ENCODE measurements at regions not wholly inside any gene's neighbourhood (a gene's known extent, or its start where the extent isn't known, plus 50 kb on each side); places are given as distances from the start of the nearest gene placed in this dataset.
"Not testable (repeated sequence)": the region's sequence is repeated elsewhere in the genome, so short reads cannot be mapped to it uniquely, and the experiment has no call there.

GRCh38 chr5:82532075-82532474 lies 253.9 kb upstream of the RPS23 start:
- DNase-seq = not testable (repeated sequence)

DNA sequence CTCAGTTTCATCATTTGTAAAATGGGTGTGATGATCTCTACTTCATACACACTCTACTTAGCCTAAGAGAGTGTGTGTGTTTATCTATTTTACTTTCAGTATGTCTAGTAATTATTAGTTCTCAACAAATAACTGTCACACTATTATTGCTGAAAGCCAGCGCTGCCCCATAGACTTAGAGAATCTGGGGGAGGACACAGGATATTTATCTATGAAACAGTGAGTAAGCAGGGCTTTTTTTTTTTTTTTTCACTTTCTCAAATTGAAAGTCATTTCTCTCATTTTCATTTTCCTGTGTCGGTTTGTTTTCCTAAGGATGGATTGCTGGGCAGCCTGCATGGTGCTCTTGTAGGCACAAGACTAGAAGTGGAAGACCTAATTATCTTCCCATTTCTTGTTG lies 248.4 kb upstream of the RPS23 start:
- DNase-seq = no peak

GRCh38 chr5:82525626-82526025 lies 247.5 kb upstream of the RPS23 start:
- DNase-seq = no peak

DNA sequence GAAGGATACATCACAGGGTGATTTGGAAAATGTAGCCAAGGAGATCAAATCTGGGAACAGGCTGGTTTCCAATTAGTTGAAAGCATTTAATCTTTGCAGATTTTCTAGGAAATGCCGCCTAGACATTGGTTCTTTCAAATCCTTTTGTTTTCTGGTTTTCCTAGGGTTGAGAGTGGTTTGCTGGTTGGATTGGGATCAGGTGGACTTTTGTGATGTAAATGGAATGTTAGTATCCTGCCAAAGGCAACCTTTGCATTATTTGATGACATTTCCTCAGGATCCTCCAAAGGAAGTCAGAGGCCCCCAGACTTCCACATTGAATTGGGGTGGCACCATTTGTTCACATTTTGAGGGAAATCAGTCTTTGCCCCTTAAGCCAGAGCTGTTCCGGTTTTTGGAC lies 245.5 kb upstream of the RPS23 start:
- DNase-seq = no peak

DNA sequence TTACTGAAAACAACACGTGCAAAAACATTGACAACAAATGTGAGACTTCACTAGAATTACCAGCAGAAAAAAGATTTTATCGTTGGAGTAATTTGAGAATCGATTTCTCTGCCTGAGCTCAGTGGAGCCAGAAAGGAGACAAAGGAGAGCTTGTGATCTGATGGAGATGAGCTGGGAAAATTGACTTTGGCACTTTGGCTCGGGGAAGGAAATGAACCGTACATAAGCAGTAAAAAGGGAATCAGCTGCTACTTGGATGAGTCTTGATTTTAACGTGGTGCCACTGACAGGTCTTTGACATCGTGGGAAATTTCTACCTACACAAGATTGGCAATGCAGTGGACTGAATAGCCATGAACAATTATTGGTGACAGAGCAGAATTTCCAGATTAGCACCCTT lies 244.7 kb upstream of the RPS23 start:
- no peak for DNase-seq

- DNase-seq = no peak
Measured at GRCh38 chr5:82521431-82522051, 243.4 kb upstream of the RPS23 start.

DNA sequence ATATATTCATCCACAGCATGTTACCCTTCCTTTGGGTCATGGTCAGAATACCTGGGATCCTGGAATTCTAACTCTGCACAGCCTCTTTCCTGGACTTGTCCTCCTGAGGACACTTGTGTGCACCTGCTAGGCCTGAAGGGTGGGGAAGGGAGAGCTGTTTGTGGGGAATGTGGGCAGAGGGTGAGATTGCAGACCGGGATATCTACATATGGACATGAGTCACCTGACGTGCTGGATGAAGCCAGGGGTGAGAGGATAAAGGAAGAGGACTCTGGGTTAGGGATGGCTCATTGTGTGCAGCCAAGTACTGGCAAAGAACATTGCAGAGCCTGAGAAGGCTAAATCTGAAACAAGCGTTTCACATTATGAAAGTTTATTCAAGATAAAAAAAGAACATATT lies 241.4 kb upstream of the RPS23 start:
- DNase-seq = peak; percentile 24

GRCh38 chr5:82517544-82518075 lies 239.5 kb upstream of the RPS23 start:
- DNase-seq = no peak

GRCh38 chr5:82513738-82514137 lies 235.6 kb upstream of the RPS23 start:
- peak; percentile 34 for DNase-seq

- DNase-seq = peak; percentile 19
Measured at GRCh38 chr5:82512025-82512424, 233.9 kb upstream of the RPS23 start.

GRCh38 chr5:82511134-82511533 lies 233.0 kb upstream of the RPS23 start:
- no peak for DNase-seq

DNA sequence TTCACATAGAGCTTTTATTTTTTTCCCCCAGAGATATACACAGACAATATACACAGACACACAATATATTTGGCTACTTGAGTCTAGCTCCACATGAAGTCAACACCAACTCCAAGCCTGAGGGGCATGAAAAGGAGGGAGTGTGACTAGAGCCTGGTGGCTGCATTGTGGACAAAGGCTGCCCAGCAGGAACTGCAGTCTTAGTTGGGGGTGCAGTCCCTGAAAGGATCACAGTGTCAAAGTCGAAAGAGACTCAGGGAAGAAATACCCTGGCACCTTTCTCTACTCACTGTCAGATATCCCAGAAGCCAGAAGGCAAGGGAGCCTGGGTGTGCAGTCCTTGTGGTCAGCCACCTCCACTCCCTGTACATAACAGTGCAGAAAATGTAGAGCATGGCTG lies 231.6 kb upstream of the RPS23 start:
- DNase-seq = no peak

DNA sequence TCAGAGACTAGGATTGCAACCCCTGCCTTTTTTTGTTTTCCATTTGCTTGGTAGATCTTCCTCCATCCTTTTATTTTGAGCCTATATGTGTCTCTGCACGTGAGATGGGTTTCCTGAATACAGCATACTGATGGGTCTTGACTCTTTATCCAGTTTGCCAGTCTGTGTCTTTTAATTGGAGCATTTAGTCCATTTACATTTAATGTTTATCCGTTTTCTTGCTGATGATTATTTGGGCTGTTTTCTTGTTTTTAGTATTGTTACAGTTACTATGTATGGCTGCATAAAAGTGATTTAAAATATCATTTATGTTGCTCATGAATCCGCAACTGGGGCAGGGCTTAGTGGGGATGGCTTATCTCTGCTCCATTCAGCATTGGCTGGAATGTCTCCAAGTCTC lies 228.2 kb upstream of the RPS23 start:
- not testable (repeated sequence) for DNase-seq

DNA sequence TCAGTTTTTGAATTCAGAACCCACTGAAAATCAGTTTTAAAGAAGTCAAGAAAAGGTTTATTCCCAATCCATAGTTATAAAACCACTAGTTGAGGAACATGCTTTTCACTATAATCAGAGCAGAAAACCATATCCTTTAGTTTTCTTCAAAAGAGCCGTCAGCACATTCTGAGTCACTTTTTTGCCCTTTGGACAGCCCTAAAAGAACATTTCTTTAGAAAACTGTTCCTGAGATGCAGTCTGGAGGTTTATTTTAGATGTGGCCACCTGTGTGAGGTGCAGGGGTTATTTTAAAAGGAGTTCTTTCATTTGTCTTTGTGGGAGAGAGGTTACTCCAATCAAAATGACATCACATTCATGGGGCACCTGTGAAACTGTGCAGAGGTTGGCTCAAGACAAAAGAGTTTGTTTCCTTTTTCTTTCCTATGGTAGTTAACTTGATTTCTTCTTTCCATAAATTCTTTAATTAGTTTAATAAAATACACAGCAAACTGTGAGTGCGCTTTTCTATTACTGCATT lies 221.6 kb upstream of the RPS23 start:
- DNase-seq = no peak

- DNase-seq = no peak
Measured at GRCh38 chr5:82497242-82497641, 219.1 kb upstream of the RPS23 start.

GRCh38 chr5:82494942-82495341 lies 216.8 kb upstream of the RPS23 start:
- peak; percentile 28 for DNase-seq

- no peak for DNase-seq
Measured at GRCh38 chr5:82493221-82493620, 215.1 kb upstream of the RPS23 start.

- no peak for DNase-seq
Measured at GRCh38 chr5:82491397-82491796, 213.2 kb upstream of the RPS23 start.

- no peak for DNase-seq
Measured at GRCh38 chr5:82489683-82490082, 211.5 kb upstream of the RPS23 start.

DNA sequence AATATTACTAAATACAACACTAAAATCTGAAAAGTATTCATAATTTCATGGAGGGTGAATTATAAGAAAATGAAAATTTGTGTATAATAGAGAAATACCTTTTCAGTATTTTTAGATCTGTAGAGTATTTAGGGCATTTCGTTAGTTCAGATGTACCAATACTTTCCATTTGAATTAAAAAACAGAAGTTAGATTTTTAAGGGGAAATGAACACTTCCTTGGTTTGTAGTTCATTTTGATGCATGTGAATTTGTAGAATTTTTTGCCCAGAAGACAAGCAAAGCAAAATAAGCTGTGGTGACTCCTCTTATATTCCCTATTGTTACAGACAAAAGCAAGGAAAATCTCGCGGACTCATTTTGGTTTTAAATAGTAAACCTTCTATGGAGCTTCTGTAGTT lies 209.0 kb upstream of the RPS23 start:
- no peak for DNase-seq

DNA sequence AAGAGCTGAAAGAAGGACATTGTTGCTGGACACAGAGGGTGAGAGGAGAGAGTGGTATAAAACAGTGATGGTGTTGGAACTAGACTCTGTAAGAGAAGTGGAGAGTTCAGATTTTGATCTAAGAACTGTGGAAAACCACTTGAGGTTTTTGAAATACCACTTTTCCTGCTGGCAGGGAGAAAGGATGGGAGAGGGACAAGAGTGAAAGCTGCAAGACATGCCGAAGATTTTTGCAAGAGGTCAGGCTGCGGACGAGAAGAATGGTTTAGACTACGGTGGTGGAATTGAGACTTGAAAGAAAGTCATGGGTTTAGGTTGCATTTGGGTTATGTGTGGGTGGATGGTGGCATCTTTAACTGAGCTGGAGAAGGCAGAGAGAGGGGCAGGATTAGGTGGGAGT lies 202.2 kb upstream of the RPS23 start:
- DNase-seq = no peak

- DNase-seq = no peak
Measured at GRCh38 chr5:82476155-82476554, 198.0 kb upstream of the RPS23 start.

DNA sequence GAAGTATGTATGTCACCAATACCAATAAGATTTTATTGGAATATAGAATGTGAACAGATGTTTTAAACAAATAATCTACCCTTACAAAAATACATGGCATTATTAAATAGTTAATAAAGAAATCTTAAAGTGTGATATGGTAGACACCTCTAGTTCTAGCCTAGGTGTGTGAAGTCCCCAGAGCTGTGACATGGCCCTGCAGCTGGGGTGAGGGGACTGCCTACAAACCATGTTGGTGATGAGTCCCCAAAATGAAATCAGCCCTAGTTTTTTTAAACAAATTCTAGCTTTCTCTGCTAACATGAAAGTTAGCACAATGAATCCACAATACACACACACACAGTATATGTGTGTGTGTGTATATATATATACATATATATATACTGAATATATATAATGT lies 195.1 kb upstream of the RPS23 start:
- no peak for DNase-seq

GRCh38 chr5:82470185-82470994 lies 192.2 kb upstream of the RPS23 start:
- DNase-seq = peak; percentile 12
